LoVo (cell line): ENCODE measurements at regions not wholly inside any gene's neighbourhood (a gene's known extent, or its start where the extent isn't known, plus 50 kb on each side); places are given as distances from the start of the nearest gene placed in this dataset.

Experiments used
- DNase-seq: peaks from one replicate; pipeline ENCODE4 v3.0.0-alpha.2; 2016; ENCODE audit warnings: low spot score

- no peak for DNase-seq
These were observed 50.3 kb downstream of the NAV1 start for GRCh38 chr1:201589186-201589585.

- no peak for DNase-seq
These were observed 51.5 kb downstream of the NAV1 start for GRCh38 chr1:201590474-201590873.

GRCh38 chr1:201591348-201591747, 52.4 kb downstream of the NAV1 start:
- no peak for DNase-seq

- DNase-seq = no peak
These were observed 53.1 kb downstream of the NAV1 start for GRCh38 chr1:201591981-201592380.

- DNase-seq = no peak
These were observed 54.4 kb downstream of the NAV1 start for GRCh38 chr1:201593200-201593921.

- DNase-seq = no peak
These were observed 55.8 kb downstream of the NAV1 start for GRCh38 chr1:201594575-201595245.

GRCh38 chr1:201595381-201595780, 56.5 kb downstream of the NAV1 start:
- no peak for DNase-seq

GRCh38 chr1:201596101-201596868, 57.4 kb downstream of the NAV1 start:
- DNase-seq = no peak

- DNase-seq = peak; percentile 15
These were observed 58.8 kb downstream of the NAV1 start for GRCh38 chr1:201597551-201598230.

GRCh38 chr1:201598396-201598795, 59.5 kb downstream of the NAV1 start:
- no peak for DNase-seq

GRCh38 chr1:201598973-201599372, 60.0 kb downstream of the NAV1 start:
- no peak for DNase-seq

GRCh38 chr1:201599548-201599947, 60.6 kb downstream of the NAV1 start:
- DNase-seq = no peak

GRCh38 chr1:201602413-201603265, 63.7 kb downstream of the NAV1 start:
- DNase-seq = no peak

- DNase-seq = no peak
These were observed 64.8 kb downstream of the NAV1 start for GRCh38 chr1:201603613-201604232.

GRCh38 chr1:201605385-201606010, 66.6 kb downstream of the NAV1 start:
- no peak for DNase-seq

GRCh38 chr1:201606096-201606495, 67.2 kb downstream of the NAV1 start:
- DNase-seq = no peak

GRCh38 chr1:201606623-201607022, 67.7 kb downstream of the NAV1 start:
- DNase-seq = no peak

- DNase-seq = no peak
These were observed 69.9 kb downstream of the NAV1 start for GRCh38 chr1:201608635-201609395.

- no peak for DNase-seq
These were observed 70.9 kb downstream of the NAV1 start for GRCh38 chr1:201609661-201610318.
